PFSK-1 (cell line): ENCODE measurements at regions not wholly inside any gene's neighbourhood (a gene's known extent, or its start where the extent isn't known, plus 50 kb on each side); places are given as distances from the start of the nearest gene placed in this dataset.

Source experiments
- FOXP2 ChIP-seq: optimal IDR thresholded peaks from 2 replicates; pipeline ENCODE3; 2011; ENCODE audit warnings: borderline replicate concordance, control low read depth, inconsistent platforms; ENCODE audit not compliant: insufficient read depth; ENCODE audit errors: extremely low read length, extremely low read depth
- POLR2AphosphoS5 ChIP-seq: IDR thresholded peaks from 2 replicates; pipeline ENCODE4 v1.6.1; 2012; ENCODE audit warnings: low read depth, mild to moderate bottlenecking, control low read depth, low read length, moderate library complexity
- REST ChIP-seq, 2 experiments: IDR thresholded peaks; 2 replicates each; pipeline versions ENCODE4 v1.6.1 to v1.8.0; 2011 to 2012; ENCODE audit warnings: low read depth in 2 of 2, low read length in 2 of 2, control low read depth in 1 of 2, inconsistent platforms in 1 of 2, mild to moderate bottlenecking in 1 of 2, moderate library complexity in 1 of 2; ENCODE audit not compliant: insufficient read depth in 1 of 2
- SIN3A ChIP-seq: IDR thresholded peaks from 2 replicates; pipeline ENCODE4 v1.6.1; 2012; ENCODE audit warnings: mild to moderate bottlenecking, low read length, moderate library complexity, borderline replicate concordance; ENCODE audit not compliant: insufficient read depth
- TAF1 ChIP-seq: IDR thresholded peaks from 2 replicates; pipeline ENCODE4 v1.6.1; 2012; ENCODE audit warnings: low read length, control low read depth, borderline replicate concordance; ENCODE audit not compliant: insufficient read depth

DNA sequence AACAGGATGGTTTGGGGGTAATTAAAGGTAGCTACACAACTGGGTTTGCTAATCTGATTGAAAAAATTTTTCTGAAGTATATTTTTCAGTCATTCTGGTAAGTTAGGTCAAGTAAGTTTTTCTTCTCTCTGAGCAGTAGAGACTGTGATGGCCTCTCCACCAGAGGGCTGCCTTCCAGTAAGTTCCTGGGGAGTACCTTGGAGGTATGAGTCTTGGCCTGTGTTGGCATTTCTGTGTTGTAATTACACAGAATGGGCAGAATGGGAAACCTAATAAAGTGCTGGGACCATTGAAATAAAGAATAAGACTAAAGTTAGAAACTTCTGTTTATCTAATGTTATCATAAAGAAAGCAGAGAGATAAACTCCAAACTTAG, 430.8 kb downstream of the ARHGEF28 start:
- TF ChIP-seq FOXP2: no peak
- TF ChIP-seq SIN3A: no peak
- TF ChIP-seq POLR2AphosphoS5: no peak
- TF ChIP-seq REST (IDR thresholded peaks at IDR 0.05; ENCODE audit: insufficient read depth in 1 of 2, low read depth in 2 of 2, low read length in 2 of 2): no peak
- no peak for TF ChIP-seq TAF1

- TF ChIP-seq POLR2AphosphoS5 (no peak), REST (IDR thresholded peaks at IDR 0.05; ENCODE audit: insufficient read depth in 1 of 2, low read depth in 2 of 2, low read length in 2 of 2) (no peak), FOXP2 (no peak), TAF1 (no peak), SIN3A (no peak)
These were observed 430.3 kb downstream of the ARHGEF28 start for GRCh38 chr5:74056107-74056788.

DNA sequence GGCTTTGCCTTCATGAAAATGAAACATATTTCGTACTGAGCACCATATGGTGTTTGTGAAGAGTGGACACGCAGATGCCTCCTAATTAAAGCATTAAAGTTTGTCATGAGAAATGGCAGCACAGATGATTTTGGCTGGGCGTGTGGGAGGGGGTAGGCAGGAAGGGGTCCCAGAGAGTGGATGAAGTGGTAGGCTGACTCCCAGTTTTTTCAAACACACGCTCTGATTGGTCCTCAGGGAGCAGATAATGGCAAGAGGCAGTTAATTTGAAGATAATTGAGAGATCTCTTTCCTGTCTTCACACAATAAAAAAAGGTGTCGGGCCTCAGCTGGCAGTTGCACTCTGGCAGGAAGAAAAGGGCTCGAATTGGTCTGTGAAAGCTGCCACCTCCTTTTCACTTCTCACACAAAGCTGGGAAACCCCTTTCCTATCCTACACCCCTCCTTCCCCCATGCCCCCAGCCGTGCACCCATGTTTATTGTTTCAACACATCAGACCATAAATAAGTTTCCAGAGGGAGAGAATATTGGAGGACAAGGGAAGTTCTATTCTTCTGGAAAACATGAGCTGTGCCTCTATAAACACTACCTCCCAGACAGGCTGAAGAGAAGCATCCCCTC, 429.6 kb downstream of the ARHGEF28 start:
- no peak for TF ChIP-seq FOXP2
- no peak for TF ChIP-seq POLR2AphosphoS5
- TF ChIP-seq SIN3A: no peak
- TF ChIP-seq REST (IDR thresholded peaks at IDR 0.05; ENCODE audit: insufficient read depth in 1 of 2, low read depth in 2 of 2, low read length in 2 of 2): no peak
- no peak for TF ChIP-seq TAF1

GRCh38 chr5:74054641-74055421, 428.8 kb downstream of the ARHGEF28 start:
- TF ChIP-seq POLR2AphosphoS5: no peak
- no peak for TF ChIP-seq TAF1
- no peak for TF ChIP-seq REST (IDR thresholded peaks at IDR 0.05; ENCODE audit: insufficient read depth in 1 of 2, low read depth in 2 of 2, low read length in 2 of 2)
- TF ChIP-seq FOXP2: no peak
- TF ChIP-seq SIN3A: no peak

DNA sequence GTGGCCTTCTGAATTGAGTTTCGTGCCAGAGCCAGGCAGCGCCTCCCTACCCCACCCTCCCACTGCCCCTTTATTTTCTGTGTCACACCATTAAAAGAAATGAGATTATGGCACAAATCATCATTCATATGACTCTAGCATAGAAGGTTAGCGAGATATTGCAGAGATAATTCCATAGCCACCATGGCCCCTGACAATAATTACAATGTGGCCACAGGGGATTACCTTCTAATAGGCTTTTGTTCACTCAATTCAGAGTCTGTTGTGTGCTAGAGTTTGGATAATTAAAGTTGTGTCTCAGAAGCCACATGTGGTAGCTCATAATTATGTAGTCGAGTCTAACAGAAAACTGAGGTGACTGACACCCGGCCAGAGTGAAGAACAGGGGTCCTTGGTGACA, 428.1 kb downstream of the ARHGEF28 start:
- TF ChIP-seq FOXP2: no peak
- no peak for TF ChIP-seq POLR2AphosphoS5
- TF ChIP-seq TAF1: no peak
- no peak for TF ChIP-seq SIN3A
- no peak for TF ChIP-seq REST (IDR thresholded peaks at IDR 0.05; ENCODE audit: insufficient read depth in 1 of 2, low read depth in 2 of 2, low read length in 2 of 2)
